ENCODE measurements at regions not wholly inside any gene's neighbourhood (a gene's known extent, or its start where the extent isn't known, plus 50 kb on each side); places are given as distances from the start of the nearest gene placed in this dataset.

DNA sequence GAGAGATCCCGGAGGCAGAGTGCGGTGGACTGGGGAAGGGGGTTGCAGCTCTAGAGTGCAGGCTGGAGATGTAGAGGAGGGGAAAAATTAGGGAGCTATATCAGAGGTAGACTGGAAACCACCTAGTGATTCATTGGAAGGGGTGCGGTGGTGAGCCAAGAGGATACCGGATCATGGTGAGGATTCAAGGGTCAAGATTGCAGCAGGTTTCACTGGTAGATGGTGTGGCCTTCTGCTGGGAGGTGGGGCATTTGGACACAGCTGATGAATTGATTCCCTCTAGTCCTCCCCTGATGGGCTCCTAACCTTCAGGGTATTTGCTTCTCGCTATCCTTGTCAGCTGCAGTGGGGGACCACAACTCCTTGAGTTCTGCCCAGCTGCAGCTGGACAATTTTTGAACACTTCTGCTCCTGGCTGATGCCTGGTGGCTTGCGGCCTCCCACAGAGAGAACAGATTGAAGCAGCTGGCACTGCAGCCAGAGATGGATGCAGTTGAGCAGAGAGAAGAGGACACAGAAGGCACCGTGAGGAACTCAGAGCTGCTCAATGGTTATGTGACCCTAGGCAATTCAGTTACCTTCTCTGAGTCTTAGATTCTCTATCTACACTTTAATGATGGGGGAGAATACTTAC is 134.4 kb upstream of the ABCA1 start:
- peak in 7 of 58 donors; percentile 1 to 10 (median 3) for DNase-seq

DNA sequence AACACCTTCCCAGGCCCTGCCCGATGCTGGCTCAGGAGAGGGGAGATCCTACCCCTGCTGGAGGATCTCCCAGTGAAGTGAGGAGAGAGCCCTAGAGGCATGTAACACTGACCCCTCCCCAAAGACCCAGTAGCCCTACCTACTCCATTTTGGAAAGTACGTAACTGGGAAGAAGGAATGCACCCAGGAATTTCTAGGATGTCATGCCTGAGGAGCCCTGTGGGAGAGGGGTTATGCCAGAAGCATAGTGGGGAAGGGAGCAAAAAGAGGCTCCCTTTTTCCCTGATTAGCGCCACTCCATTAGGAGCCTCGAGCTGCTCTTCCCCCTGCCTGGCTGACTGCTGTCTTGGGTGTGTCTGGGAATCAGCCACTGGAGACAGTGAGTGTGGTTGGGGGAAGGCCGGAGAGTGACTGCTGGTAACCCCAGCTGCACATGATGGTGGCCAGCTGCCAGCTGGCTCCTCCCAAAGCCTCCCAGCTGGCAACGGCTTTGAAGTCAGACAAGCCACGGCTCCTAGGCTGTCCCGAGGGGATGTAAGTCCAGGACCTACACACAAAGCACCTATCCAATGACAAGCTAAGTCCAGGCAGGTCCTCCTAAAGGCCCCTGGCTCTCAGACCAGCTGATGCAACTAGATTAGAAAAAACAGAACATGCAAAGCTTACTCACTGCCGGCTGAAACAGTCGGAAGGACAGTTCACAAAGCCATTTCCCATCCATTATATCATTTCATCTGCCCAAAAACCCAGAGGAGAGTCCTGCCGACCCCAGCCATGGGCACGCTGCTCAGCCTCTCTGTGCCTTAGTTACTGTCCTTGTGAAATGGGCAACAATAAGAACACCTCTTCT is 136.5 kb upstream of the ABCA1 start:
- DNase-seq: peak in 57 of 58 donors; percentile 5 to 90 (median 71)

DNA sequence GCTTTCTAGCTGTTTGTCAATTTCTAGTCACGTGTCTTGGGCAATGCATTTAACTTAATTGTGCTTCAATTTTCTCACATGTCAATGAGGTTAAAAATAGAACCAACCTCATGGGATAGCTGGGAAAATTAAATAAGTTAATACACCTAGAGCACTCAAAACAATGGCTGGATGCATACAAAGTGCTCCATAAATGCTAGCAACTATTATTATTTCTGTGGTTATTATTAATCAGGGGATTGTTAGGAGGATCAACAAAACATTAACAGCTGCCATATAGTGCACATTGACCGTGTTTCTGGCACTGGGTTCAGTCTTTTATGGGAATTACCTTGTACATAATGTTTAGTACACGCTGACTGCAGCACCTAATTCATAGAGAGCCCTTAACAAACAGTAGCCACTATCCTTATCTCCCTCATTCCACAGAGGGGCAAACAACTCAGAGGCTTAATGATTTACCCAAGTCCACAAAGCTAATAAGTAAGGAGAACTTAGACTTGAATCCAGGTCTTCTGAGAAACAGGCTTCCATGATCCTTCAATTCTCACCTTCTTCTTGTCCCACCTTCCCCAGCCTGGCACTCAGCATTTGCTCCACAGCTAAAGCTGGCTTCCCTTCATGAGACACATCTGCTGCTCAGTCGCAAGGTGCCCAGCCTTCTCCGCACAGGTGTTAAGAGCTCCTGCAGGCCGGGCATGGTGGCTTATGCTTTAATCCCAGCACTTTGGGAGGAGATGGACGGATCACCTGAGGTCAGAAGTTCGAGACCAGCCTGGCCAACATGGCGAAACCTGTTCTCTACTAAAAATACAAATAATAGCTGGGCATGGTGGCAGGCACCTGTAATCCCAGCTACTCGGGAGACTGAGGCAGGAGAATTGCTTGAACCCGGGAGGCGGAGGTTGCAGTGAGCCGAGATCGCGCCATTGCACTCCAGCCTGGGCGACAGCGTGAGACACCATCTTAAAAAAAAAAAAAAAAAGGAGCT is 137.4 kb upstream of the ABCA1 start:
- DNase-seq: no peak

DNA sequence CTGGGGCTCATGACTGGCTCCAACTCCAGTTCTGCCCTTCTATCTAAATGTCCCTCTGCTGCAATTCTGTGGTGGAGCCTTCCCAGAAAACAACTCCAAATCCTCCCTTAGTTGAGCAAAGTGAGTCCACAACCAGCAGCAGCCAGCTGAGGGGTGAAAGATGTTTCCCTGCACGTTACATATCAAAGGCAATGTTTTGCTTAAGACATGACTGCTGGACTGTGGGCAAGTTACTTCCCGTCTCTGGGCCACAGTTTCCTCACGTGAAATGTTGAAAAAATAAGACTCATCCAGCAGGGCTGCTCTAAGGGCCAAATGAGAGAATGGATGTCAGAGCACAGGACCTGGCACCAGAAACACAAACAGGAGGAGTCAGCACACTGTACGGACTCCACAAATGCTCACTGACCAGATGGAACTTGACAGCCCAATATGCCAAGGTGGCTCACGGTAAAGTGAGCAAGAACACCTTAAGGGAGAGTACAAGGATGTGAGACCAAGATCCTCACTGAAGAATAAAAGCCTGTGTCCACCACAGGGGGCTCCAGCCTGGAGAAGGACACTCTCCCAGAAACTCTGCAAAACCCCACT is 138.4 kb upstream of the ABCA1 start:
- DNase-seq: no peak

DNA sequence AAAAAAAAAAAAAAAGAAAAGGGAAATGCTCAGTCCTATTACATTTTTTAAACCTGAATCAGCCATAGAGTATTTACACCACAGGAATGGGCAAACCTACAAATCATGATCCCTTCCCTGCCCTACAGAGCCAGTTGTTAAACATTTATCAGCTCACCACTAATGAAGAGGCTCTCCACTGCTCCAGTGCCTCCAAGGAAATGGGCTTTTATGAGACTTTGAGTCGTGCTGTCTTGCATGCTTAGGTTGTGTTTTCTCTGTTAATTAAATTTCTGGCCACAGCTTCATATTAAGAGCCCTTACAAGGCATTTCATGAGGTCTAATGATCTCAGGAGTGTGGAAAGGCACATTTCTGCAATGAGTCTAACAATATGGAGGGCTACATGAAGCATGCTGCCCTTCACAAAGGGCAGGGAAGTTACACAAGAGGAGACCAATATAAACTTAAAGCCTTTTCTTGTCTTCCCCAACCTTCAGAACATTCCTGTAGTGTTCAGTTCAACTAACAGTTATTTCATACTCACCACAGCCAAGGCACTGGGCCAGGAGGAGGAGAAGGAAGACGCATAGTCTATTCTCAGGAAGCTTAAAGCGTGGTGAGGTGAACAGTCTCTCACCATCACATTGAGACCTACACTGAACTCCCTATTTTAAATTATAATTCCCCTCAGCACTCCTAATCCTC is 140.1 kb upstream of the ABCA1 start:
- no peak for DNase-seq

DNA sequence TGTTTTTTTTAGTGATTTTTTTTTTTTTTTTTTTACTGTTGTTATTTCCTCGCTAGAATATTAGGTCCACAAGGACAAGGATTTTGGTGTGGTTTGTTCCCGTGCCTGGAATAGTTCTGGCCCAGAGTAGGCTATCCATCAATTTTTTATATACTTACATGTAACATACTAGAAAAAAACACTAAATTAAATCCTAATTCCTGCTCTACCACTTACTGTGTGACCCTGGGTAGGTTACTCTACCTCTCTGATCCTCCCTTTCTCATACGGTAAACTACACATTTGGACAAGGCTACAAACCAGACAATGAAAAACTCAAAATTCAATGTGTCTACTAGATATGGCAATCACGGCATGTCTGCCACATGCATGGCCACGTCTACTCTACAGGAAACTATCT is 141.3 kb upstream of the ABCA1 start:
- DNase-seq: no peak

DNA sequence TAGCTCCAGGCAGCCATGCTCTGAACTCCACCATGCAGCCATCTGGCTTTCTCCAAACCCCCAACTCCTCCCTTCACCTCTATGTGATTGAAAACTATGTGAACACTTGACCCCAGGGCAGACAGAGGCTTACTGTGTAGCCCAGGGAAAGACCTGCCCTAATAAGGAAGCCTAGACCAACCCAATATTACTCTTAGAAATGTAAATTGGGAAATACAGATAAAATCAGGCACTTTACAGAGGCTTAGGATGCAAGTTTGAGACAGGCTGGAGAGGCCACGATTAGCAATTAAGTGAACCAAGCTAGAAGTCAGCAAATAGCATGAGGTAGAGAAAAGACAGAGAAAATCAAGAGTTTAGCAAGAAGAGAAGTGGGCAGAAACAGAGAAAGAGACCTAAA is 141.7 kb upstream of the ABCA1 start:
- no peak for DNase-seq

DNA sequence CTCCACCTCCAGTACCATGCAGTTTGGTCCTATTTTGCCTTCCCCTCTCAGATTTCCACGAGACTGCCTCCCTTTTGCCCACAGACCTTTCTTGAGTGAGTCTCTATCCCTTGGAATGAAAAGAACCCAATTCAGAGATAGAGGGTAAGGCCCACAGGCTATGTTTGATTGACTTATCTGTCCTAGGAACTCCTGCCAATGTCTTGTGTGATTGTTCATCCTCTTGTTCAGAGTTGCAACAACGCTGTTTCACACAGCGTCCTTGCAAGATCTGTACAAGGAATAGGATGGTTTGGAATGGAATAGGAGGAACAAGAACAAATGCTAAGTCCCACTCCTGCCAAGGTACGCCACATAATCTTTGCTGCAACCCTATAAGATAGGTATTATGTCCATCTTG is 142.2 kb upstream of the ABCA1 start:
- DNase-seq: no peak

DNA sequence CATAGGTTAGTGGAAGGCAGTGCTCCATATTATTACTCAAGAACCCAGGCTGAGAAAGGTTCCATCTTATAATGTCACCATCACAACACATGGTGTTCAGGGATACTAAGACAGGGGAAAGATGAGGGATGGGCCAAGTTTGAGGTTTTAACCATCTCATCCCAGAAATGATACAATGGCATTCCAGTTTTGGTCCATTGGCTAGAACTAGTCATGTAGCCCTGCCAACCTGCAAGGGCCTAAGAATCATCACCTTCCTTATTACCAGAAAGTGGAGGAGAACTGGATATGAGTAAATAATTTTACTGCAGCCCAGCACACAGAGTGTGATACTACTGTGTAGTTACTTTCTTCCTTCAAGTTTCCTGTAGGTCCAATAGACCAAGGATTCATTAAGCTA is 144.5 kb upstream of the ABCA1 start:
- no peak for DNase-seq

DNA sequence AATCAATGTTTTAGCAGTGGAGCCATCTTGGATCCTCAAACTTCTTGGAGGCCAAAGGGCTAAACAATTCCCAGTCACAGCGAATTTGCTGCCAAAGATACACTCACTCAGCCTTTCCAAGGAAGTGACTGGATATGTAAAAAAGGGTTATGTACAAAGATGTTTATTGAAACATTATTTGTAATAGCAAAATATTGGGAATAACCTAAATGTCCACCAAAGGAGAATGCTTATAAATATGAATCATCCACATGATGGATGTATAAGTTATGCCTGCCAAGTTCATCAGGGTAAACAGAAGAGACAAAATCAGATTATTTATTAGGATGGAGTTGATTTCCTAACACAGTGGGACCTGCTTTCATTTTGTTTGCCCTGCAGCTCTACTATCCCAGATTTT is 145.2 kb upstream of the ABCA1 start:
- DNase-seq: no peak

DNA sequence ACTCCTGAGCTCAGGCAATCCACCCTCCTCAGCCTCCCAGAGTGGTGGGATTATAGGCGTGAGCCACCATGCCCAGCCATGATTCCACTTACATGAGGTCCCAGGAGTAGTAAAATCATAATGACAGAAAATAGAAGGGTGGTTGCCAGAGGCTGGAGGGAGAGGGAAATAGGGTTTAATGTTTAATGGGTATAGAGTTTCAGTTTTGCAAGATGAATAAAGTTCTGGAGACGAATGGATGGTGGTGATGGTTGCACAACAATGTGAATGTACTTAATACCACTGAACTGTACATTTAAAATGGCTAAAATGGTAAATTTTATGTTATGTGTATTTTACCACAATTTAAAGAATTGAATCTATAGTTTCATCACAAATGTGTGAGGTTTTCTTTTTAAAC is 146.5 kb upstream of the ABCA1 start:
- no peak for DNase-seq

DNA sequence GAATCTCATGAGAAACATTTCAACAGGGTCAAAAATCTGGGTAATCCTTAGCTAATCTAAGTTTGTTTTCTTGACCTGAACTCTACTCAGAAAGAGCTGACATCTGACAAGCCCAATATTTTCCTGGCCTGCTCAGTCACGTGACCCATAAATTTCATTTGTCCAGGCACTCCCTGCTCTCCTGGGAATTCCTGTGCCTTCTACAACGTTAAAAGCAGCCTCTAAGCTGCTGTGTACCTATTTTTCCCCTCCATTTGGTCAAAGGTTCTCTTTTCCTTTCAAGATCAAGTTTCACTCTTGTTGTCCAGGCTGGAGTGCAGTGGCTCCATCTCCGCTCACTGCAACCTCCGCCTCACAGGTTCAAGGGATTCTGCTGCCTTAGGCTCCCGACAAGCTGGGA is 148.8 kb upstream of the ABCA1 start:
- DNase-seq: no peak

DNA sequence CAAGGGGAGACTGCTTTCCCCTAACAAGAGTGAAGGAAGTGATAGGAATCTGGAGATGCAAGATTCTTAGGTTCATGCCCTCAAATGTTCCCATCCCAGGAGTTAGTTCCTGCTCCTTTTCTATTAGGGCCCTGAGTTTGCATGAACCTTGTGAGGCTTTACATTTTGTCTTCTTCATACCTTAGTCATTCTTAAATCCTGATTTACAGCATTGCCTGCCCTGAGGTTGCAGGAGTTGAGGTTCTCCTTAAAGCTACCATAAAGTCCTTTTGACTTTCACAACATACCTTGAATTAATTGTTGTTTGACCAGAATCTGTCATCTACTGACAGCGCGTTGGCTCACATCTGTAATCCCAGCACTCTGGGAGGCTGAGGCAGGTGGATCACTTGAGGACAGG is 151.5 kb upstream of the ABCA1 start:
- no peak for DNase-seq

DNA sequence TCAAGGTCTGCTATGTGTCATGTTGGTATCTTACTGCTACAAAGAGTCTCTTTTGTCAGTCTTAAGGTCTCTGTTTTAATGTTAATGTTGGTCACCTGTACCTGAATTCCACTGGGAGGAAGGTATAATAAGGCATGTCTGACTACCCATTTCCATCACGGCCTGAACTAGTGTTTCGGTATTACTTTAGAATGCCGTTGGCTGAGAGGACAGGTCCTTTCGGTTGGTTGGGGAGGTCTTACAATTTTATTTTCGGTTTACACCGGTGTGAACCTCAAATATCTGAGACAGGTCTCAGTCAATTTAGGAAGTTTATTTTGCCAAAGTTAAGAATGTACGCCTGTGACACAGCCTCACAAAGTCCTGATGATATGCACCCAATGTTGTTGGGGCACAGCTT is 154.9 kb upstream of the ABCA1 start:
- no peak for DNase-seq

DNA sequence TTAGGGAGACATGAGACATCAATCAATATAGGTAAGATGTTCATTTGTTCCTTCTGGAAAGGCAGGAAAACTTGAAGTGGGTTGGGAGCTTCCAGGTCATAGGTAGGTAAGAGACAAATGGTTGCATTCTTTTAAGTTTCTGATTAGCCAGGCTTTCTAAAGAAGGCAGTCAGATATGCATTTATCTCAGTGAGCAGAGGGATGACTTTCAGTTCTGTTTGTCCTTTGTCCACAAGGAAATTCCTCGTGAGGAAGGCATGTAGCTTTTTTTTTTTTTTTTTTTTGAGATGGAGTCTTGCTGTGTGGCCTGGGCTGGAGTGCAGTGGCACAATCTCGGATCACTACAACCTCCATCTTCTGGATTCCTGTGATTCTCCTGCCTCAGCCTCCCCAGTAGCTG is 155.3 kb upstream of the ABCA1 start:
- no peak for DNase-seq

DNA sequence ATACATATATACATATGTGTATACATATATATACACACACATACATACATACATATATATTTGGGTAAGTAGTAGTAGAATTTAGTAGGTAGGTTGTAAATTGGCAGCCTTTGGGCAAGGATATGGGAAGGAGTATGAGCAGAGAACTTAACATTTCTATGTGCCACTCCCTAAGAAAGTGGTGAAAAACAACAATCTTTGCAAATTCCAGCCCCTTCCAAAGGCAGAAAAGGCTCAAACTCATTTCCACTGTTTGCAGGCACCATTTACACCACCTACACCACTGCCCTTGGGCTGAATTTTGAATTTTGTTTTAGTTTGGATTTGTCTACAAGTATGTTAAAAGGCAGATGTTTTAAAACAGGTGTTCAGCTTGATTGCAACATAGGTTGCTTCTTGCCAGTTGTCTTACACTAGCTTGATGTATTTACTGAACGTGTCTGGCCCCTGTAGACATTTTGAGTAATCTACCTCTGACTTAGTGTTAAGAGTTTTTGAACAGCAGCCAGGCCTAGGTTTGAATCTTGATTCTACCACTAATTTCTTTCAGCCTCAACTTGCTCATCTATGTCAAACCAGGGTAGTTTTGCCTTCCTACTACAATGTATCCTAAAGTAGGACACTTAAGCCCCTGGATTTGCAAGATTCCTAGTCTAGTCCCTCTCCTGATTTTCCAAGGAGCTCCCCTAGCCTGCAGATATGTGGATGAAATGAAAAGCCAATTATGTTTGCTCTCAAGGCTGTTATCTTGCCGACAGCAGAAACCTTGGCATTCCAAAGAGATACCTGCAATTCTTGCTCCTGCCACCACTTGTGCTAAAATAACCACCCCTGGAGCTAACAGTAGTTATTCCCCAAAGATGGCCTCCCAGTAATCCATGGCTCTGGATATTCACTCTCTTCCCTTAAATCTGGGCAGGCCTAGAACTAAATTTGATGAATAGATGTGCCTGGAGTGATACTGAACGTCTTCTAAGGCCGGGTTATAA is 156.2 kb upstream of the SLC44A1 start:
- DNase-seq: no peak

DNA sequence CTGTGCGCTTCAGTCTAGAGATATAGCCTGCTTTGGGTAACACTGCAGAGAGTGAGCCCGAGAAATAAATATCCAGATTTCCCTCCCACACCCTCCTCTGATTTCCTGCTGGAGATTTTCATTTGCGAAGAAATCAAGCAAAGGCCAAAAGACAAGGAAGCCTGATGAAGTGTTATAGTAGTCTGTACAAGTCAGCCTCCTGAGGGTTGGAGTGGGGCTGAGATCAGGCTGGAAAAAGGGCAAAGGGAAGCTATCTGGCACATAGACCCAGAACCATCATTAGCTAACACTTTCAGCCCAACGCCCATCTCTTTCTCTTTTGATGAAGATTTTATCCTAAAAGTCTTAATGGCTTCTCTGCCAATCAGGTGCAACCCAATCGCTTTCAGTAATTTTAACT is 154.6 kb upstream of the SLC44A1 start:
- no peak for DNase-seq

DNA sequence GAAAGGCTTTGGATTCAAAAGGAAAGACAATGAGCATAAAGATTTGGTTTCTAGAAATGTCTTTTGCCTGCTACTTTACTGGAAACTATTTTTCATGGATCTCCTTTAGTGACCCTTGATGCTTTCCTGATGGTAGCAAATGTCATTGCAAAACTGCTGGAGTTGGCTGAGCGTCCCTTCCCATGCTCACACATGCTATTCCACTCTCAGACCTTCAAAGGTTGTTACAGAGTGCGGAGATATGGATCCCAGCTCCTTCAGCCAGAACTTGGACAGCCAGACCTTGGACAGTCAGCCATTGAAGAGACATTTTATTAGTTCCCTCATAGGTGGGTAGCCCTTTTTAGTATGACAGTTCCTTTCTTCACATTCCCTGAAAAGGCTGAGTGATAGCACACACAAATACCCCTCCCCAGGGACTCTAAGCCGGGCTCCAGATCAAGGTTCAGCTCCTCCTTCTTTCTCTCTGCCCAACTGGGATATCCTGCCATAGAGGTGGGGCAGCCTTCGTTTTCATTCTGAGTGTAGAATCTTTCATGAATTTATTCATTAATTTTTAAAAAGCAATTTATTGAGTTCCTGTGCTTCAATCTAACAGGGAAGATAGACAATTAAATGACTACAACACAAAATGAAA is 153.3 kb upstream of the SLC44A1 start:
- DNase-seq: no peak

DNA sequence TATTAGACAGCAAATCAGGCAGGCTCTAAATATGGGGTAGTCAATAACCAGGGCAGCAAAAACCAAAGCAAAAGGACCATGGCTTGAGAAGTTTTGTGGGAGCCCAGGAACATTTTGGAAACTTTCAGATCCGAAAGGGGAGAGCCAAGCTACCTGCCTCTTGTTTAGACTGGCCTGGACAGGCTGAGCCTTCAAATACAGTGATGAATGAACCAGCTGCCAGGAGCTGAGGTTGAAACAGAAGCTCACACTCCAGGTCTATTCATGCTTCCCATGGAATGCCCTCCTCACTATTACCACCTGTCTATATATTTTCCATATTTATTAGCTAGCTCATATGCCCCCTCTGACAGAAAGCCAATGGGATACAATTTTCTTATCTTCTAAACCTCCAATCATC is 150.8 kb upstream of the SLC44A1 start:
- DNase-seq: no peak
